Thyroid gland (tissue), 4 donors: ENCODE measurements at regions not wholly inside any gene's neighbourhood (a gene's known extent, or its start where the extent isn't known, plus 50 kb on each side); places are given as distances from the start of the nearest gene placed in this dataset.
"Not testable (repeated sequence)": the region's sequence is repeated elsewhere in the genome, so short reads cannot be mapped to it uniquely, and the experiment has no call there.

Experiments
- DNase-seq, 2 donors: peaks; one replicate each; pipeline ENCODE4 v3.0.0-alpha.2; 2019
- H3K27ac ChIP-seq, 3 donors: fragments of 200-600 bp; sonication (generic); 1 replicate in 2 of 3; 2 replicates in 1 of 3; pipeline ENCODE4 v1.5.1; 2016 to 2019; ENCODE audit warnings: mild to moderate bottlenecking in 1 of 3, moderate library complexity in 1 of 3
- H3K27me3 ChIP-seq: fragments of 200-600 bp; sonication (generic); one replicate; pipeline ENCODE4 v1.5.1; 2019
- H3K36me3 ChIP-seq, 2 donors: fragments of 200-600 bp; sonication (generic); one replicate each; pipeline ENCODE4 v1.5.1; 2016 to 2019
- H3K4me1 ChIP-seq, 2 donors: fragments of 200-600 bp; sonication (generic); one replicate each; pipeline ENCODE4 v1.5.1; 2017 to 2019
- H3K4me3 ChIP-seq, 3 donors: fragments of 200-600 bp; sonication (generic); replicated peaks in 1 of 3; 1 replicate in 2 of 3; 2 replicates in 1 of 3; pipeline ENCODE4 v1.5.1; 2016; ENCODE audit warnings: mild to moderate bottlenecking in 1 of 3
- H3K9me3 ChIP-seq: fragments of 200-600 bp; sonication (generic); one replicate; pipeline ENCODE4 v1.5.1; 2017
- POLR2A ChIP-seq, 2 donors: fragments of 450-650 bp; IDR thresholded peaks; one replicate each; pipeline ENCODE4 v1.6.1; 2017; ENCODE audit warnings: antibody characterized with exemption in 2 of 2, mild to moderate bottlenecking in 2 of 2, moderate library complexity in 1 of 2
- WGBS, 2 donors: methylation state at CpG; one replicate each; pipeline ENCODE4 v1.1.5; 2017; 5-methylcytosine and 5-hydroxymethylcytosine counted together
- intact Hi-C: fragments of 100-400 bp; cut with DNase I; formaldehyde crosslinking; loops from one replicate; pipeline ENCODE4 v1.15.1; 2023
- TF ChIP-seq, protein P1 (sequence below), 6 experiments: fragments of 200-600 bp in 3 of 6; fragments of 450-650 bp in 3 of 6; sonication (generic) in 3 of 6; IDR thresholded peaks; one replicate each; pipeline ENCODE4 v1.5.1; 2016 to 2019; ENCODE audit warnings: antibody characterized with exemption in 6 of 6, mild to moderate bottlenecking in 2 of 6, inconsistent platforms in 1 of 6, moderate library complexity in 1 of 6

- Histone ChIP-seq H3K4me1 (no peaks in the 10 kb centered on the region), H3K36me3 (no peaks in the 10 kb centered on the region), H3K27me3 (no peaks in the 10 kb centered on the region), H3K27ac (no peak overlapping the region), H3K9me3 (no peaks in the 10 kb centered on the region), H3K4me3 (no peak overlapping the region)
- 87 to 88% methylated on average over 2 of the region's 2 CpGs for WGBS, 2 donors
- intact Hi-C loops, result no loop called here
- no peak for TF ChIP-seq POLR2A (IDR thresholded peaks at IDR 0.05)
- TF ChIP-seq, protein P1, sequence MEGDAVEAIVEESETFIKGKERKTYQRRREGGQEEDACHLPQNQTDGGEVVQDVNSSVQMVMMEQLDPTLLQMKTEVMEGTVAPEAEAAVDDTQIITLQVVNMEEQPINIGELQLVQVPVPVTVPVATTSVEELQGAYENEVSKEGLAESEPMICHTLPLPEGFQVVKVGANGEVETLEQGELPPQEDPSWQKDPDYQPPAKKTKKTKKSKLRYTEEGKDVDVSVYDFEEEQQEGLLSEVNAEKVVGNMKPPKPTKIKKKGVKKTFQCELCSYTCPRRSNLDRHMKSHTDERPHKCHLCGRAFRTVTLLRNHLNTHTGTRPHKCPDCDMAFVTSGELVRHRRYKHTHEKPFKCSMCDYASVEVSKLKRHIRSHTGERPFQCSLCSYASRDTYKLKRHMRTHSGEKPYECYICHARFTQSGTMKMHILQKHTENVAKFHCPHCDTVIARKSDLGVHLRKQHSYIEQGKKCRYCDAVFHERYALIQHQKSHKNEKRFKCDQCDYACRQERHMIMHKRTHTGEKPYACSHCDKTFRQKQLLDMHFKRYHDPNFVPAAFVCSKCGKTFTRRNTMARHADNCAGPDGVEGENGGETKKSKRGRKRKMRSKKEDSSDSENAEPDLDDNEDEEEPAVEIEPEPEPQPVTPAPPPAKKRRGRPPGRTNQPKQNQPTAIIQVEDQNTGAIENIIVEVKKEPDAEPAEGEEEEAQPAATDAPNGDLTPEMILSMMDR (IDR thresholded peaks at IDR 0.05), result no peak
- DNase-seq, result no peak
These were observed 110.9 kb upstream of the XPO1 start for GRCh38 chr2:61649021-61649420.

DNA sequence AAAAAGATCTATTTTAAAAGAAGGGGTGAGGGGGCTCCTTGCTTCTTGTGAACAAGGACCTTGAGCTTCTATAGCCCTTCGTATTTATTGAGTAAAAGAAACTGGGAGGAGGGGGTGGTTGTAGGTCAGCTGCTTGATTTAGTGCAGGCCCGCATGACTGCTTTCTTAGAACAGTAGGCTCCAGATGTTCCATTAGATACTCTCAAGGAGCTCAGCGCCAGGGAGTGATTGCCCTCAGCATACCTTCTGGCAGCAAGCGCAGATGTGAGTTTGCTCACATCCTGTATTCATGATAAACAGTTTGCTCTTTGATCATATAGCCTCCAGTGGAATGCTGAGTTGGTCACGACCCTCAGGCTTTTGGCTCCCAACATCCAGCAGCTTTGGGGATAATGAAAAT lies 108.9 kb upstream of the XPO1 start:
- TF ChIP-seq POLR2A (IDR thresholded peaks at IDR 0.05), result no peak
- TF ChIP-seq, protein P1 (IDR thresholded peaks at IDR 0.05), result no peak
- Histone ChIP-seq H3K36me3 (no peaks in the 10 kb centered on the region), H3K27ac (no peak overlapping the region), H3K27me3 (no peaks in the 10 kb centered on the region), H3K4me3 (no peak overlapping the region), H3K4me1 (no peaks in the 10 kb centered on the region), H3K9me3 (no peaks in the 10 kb centered on the region)
- intact Hi-C loops, result no loop called here
- DNase-seq, result no peak
- WGBS, 2 donors, result 85 to 89% methylated on average over 5 of the region's 5 CpGs

DNA sequence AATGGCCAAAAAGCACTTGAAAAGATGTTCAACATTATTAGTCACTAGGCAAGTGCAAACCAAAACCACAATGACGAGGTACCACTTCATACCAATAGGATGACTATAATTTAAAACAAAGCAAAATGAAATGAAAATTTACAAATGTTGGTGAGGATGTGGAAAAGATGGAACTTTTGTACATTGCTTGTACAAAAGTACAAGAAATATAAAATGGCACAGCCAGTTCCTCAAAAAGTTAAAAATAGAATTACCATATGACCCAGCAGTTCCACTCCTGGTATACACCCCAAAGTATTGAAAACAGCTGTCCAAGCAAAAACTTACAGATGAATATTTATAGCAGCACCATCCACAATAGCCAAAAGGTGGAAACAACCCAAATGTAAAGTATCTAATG lies 107.8 kb upstream of the XPO1 start:
- H3K9me3 ChIP-seq, result no peaks in the 10 kb centered on the region
- no peaks in the 10 kb centered on the region for H3K27me3 ChIP-seq
- WGBS, 2 donors, result 73 to 89% methylated on average over 1 of the region's 1 CpG
- H3K4me1 ChIP-seq, result no peaks in the 10 kb centered on the region
- H3K4me3 ChIP-seq, result no peak overlapping the region
- intact Hi-C loops, result no loop called here
- no peak for TF ChIP-seq POLR2A (IDR thresholded peaks at IDR 0.05)
- TF ChIP-seq, protein P1 (IDR thresholded peaks at IDR 0.05), result no peak
- no peak overlapping the region for H3K27ac ChIP-seq
- no peaks in the 10 kb centered on the region for H3K36me3 ChIP-seq
- no peak for DNase-seq

GRCh38 chr2:61643153-61643552 lies 105.0 kb upstream of the XPO1 start:
- H3K27me3 ChIP-seq, H3K4me3 ChIP-seq, H3K4me1 ChIP-seq, H3K9me3 ChIP-seq, H3K36me3 ChIP-seq, intact Hi-C loops, DNase-seq, H3K27ac ChIP-seq: not testable (repeated sequence)
- WGBS, 2 donors, result 93 to 97% methylated on average over 6 of the region's 6 CpGs

- intact Hi-C loops, result no loop called here
- H3K4me3 ChIP-seq, result no peak overlapping the region
- H3K4me1 ChIP-seq, result no peaks in the 10 kb centered on the region
- no peaks in the 10 kb centered on the region for H3K9me3 ChIP-seq
- H3K27me3 ChIP-seq, result no peaks in the 10 kb centered on the region
- WGBS, 2 donors, result 93 to 100% methylated on average over 2 of the region's 2 CpGs
- H3K36me3 ChIP-seq, result no peaks in the 10 kb centered on the region
- no peak for TF ChIP-seq POLR2A (IDR thresholded peaks at IDR 0.05)
- TF ChIP-seq, protein P1 (IDR thresholded peaks at IDR 0.05), result no peak
- H3K27ac ChIP-seq, result no peak overlapping the region
- DNase-seq, result no peak
These were observed 102.2 kb upstream of the XPO1 start for GRCh38 chr2:61640406-61640805.

DNA sequence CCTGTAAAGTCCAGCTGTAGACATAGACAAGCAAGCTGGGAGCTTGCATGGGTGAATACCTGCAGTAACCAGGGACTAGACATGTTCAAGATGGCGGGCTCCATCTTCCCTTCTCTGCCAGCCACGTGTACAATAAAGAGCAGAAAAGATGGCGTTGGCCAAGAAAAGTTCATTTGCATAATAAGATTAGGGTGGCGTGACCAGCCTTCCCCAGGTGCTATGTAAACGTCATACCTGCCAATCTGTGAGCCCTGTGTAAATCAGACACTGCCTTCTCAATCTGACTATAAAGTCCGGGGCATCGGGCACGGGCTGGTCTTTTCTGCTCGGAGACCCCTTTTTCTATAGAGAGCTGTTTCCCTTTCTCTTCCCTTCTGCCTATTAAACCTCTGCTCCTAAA lies 101.6 kb upstream of the XPO1 start:
- 77 to 93% methylated on average over 9 of the region's 9 CpGs for WGBS, 2 donors
- TF ChIP-seq, protein P1 (IDR thresholded peaks at IDR 0.05), result no peak
- TF ChIP-seq POLR2A (IDR thresholded peaks at IDR 0.05), result no peak
- no peak overlapping the region for H3K4me3 ChIP-seq

More for the DNA sequence above, 101.6 kb upstream of the XPO1 start:
- Histone ChIP-seq H3K4me1 (no peaks in the 10 kb centered on the region), H3K9me3 (no peaks in the 10 kb centered on the region), H3K27ac (no peak overlapping the region), H3K36me3 (no peaks in the 10 kb centered on the region), H3K27me3 (no peaks in the 10 kb centered on the region)
- DNase-seq, result no peak
- intact Hi-C loops, result no loop called here
